GM12873 (cell line): ENCODE measurements at regions not wholly inside any gene's neighbourhood (a gene's known extent, or its start where the extent isn't known, plus 50 kb on each side); places are given as distances from the start of the nearest gene placed in this dataset.

ENCODE experiments used
- TF ChIP-seq, protein P1 (sequence below): IDR thresholded peaks from 2 replicates; pipeline ENCODE4 v1.5.1; 2012; ENCODE audit warnings: low read depth, mild to moderate bottlenecking, moderate library complexity, low read length, control low read depth; ENCODE audit not compliant: insufficient read depth; ENCODE audit errors: missing control alignments

DNA sequence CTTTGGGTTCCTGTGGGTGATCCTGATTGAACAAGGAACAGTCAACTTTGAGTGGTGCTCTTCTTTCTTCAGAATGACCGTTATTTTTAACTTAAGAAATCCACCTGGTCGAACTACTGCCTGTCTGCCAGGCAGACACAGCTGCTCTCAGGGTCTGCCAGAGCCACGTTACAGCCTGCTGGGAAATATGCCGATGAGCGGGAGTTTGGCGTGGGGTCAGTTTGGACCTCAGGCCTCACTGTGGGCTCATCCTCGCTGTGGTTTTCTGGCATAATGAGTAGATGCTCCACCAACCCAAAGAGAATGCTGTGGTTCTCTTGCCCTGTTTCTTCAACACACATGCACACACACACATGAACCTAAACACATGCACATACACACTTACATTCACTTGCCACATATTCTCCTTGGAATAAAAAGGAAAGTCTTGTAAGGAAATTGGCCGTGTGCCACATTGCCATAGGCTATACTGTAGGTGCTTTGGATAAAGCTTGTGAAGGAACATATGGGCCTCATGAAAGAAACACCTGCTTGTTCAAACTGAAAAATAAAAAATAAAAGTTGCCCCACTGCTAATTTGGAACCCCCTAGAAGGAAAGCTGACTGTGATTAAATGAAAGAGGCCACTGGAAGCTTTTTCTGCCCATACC, 598.7 kb upstream of the KLF12 start:
- TF ChIP-seq, protein P1, sequence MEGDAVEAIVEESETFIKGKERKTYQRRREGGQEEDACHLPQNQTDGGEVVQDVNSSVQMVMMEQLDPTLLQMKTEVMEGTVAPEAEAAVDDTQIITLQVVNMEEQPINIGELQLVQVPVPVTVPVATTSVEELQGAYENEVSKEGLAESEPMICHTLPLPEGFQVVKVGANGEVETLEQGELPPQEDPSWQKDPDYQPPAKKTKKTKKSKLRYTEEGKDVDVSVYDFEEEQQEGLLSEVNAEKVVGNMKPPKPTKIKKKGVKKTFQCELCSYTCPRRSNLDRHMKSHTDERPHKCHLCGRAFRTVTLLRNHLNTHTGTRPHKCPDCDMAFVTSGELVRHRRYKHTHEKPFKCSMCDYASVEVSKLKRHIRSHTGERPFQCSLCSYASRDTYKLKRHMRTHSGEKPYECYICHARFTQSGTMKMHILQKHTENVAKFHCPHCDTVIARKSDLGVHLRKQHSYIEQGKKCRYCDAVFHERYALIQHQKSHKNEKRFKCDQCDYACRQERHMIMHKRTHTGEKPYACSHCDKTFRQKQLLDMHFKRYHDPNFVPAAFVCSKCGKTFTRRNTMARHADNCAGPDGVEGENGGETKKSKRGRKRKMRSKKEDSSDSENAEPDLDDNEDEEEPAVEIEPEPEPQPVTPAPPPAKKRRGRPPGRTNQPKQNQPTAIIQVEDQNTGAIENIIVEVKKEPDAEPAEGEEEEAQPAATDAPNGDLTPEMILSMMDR: no peak

DNA sequence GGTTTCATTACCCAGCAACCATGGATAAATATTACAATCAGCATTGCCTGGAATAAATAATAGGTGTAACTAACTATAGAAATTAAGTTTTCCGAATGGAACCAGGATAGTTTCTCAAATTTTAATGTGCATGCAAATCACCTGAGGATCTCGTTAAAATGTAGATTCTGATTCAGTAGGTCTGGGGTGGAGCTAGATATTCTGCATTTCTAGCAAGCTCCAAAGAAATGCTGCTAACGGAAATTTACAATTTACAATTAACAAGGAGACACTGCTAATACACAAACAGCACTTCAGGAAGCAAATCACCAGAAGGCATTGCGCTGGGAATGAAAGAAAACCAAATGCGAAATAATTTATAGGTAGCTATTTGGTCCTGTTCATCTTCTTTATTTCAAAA, 597.5 kb upstream of the KLF12 start:
- TF ChIP-seq, protein P1: no peak

DNA sequence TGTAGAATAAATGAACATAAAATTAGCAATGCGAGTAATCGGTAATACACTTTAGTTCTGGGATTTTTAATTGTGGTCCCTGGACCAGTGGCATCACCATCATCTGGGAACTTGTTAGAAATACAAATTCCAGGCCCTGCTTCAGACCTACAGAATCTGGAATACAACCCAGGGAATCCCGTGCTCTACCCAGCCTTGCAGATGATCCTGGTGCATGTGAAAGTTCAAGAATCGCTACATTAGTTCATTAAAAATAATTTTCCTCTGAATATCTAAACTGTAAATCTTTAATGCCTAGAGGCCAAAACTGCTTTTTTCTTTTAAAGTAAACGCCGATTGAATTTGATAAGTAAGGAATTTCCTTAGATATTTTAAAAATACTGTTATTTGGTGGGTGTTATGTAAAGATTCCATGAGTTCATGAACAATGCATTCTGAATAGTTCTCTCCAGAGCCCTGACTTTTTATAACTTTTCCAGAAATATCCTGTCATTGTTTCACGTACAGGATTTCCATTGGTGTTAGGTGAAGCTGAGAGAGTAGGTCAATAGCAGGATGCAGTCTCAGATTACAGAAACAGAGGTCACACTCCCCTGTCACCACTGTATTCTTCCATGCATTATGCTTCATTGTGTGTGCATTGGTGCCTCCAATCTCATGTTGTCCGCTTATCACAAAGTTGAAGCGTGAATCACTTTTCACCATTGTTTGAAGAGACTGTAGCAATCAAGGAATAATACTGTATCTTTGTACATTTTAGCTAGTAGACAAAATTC, 596.5 kb upstream of the KLF12 start:
- TF ChIP-seq, protein P1: no peak

DNA sequence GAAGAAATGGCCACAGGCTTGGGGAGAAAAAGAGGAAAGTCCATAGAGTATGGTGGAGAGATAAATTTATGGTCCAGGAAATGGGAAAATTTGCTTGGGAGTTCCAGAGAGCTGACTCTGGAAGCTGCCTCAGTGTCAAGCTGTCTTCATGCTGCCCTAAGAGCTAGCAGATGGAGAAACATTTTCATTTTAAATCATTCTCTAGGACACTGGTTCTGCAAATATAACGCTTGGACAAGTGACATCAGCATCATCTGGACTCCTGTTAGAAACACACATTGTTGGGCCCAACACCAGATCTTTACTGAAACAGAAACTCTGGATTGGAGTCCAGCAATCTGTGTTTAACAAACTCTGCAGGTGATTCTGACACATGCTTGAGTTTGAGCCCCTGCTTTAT, 592.0 kb upstream of the KLF12 start:
- TF ChIP-seq, protein P1: no peak

DNA sequence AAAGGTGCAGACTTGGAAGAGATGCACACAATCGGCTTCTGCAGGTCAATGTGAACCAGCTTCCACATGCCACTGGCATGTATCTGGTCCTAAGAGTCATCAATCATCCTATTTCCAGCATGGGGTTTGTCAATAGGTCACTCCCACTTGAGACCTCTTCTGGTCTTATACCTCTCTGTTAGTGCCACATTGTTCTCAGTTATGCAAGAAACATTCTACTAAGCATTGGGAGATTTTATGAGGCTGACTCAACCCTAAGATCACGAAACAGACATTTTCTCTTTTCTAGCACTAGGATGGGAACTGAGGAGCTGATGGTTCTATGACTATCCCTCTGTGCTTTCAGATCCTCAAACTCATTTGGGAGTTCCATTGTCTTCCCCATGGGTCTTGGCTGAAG, 581.5 kb upstream of the KLF12 start:
- TF ChIP-seq, protein P1: no peak

DNA sequence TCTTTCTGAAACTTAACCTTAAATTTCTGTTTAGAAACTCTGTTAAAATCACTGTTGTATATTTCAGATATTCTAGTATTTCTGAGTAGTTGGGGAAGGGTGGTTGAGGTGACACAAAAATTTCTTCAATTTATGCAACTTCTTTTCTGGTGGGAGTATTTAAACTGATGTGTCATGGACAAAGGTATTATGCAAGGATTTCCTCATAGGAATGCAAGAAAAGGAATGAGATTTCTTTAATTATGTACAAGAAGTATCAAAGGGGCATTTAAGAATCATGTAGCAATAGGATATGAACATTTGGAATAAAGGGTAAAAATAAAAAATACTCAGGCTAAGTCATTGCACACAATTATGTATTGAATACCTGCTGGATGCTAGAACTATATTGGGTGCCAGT, 575.8 kb upstream of the KLF12 start:
- TF ChIP-seq, protein P1: no peak

DNA sequence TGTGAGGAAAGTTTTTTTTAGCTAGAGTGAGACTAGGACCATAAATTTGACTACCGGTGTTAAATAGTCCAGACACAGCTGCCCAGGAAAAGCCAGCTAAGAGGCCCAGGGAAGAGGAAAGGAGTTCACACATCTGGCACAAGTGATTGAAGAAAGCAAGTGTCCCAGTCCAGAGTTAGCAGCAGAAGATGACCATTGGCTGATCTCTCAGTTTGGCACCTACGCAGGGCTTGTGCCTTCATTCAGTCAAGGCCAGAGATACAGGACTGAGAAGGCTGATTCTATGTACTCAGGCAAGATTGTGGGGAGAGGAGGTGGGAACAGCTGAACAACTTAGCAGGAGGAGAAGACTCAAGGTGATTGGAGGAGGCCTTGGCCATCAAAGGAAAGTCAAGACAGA, 575.0 kb upstream of the KLF12 start:
- TF ChIP-seq, protein P1: no peak
